HepG2 (cell line): ENCODE measurements at regions not wholly inside any gene's neighbourhood (a gene's known extent, or its start where the extent isn't known, plus 50 kb on each side); places are given as distances from the start of the nearest gene placed in this dataset.

Source experiments
- ATF1 ChIP-seq: IDR thresholded peaks from 2 replicates; pipeline ENCODE4 v1.6.1; 2016; ENCODE audit warnings: mild to moderate bottlenecking, control low read depth
- CBX1 ChIP-seq: IDR thresholded peaks from one replicate; pipeline ENCODE4 v1.6.1; 2016; ENCODE audit warnings: antibody characterized with exemption, low read depth
- GATA4 ChIP-seq: sonication (generic); IDR thresholded peaks from 2 replicates; pipeline ENCODE4 v1.6.1; 2016; ENCODE audit warnings: antibody characterized with exemption, low read depth, borderline replicate concordance
- HMG20B ChIP-seq: conservative IDR thresholded peaks from 2 replicates; pipeline ENCODE4 v1.6.1; 2016; ENCODE audit warnings: missing genetic modification reagents, missing compliant biosample characterization
- IRF2 ChIP-seq: IDR thresholded peaks from 2 replicates; pipeline ENCODE4 v1.6.1; 2018; ENCODE audit warnings: missing genetic modification reagents, missing compliant biosample characterization
- ISX ChIP-seq: sonication (generic); formaldehyde crosslinking; conservative IDR thresholded peaks from 2 replicates; pipeline ENCODE4 v1.5.0; 2020; ENCODE audit warnings: missing genetic modification reagents
- MXD4 ChIP-seq: IDR thresholded peaks from 2 replicates; pipeline ENCODE4 v1.6.1; 2016; ENCODE audit warnings: mild to moderate bottlenecking, missing biosample characterization, missing genetic modification reagents
- PHF5A ChIP-seq: IDR thresholded peaks from one replicate; pipeline ENCODE4 v1.6.1; 2018; ENCODE audit warnings: low read depth, missing genetic modification reagents; ENCODE audit not compliant: unreplicated experiment
- TP53 ChIP-seq: sonication (generic); formaldehyde crosslinking; conservative IDR thresholded peaks from 2 replicates; pipeline ENCODE4 v1.4.0; 2020; ENCODE audit warnings: missing genetic modification reagents
- ZNF331 ChIP-seq: sonication (generic); formaldehyde crosslinking; IDR thresholded peaks from 2 replicates; pipeline ENCODE4 v1.4.0; 2020; ENCODE audit warnings: missing genetic modification reagents
- ZSCAN30 ChIP-seq: sonication (generic); formaldehyde crosslinking; IDR thresholded peaks from 2 replicates; pipeline ENCODE4 v1.5.0; 2020; ENCODE audit warnings: mild to moderate bottlenecking, missing genetic modification reagents
- TF ChIP-seq, protein P1 (sequence below): sonication (generic); formaldehyde crosslinking; conservative IDR thresholded peaks from 2 replicates; pipeline ENCODE4 v1.8.1; 2023; ENCODE audit warnings: missing genetic modification reagents
- TF ChIP-seq, protein P2 (sequence below): IDR thresholded peaks from 2 replicates; pipeline ENCODE4 v1.6.1; 2016; ENCODE audit warnings: mild to moderate bottlenecking
- TF ChIP-seq, protein P3 (sequence below): sonication (generic); formaldehyde crosslinking; IDR thresholded peaks from 2 replicates; pipeline ENCODE4 v1.4.0; 2020; ENCODE audit warnings: missing genetic modification reagents, borderline replicate concordance
- TF ChIP-seq, protein P4 (sequence below): sonication (generic); formaldehyde crosslinking; conservative IDR thresholded peaks from 2 replicates; pipeline ENCODE4 v1.4.0; 2020; ENCODE audit warnings: missing genetic modification reagents
- TF ChIP-seq, protein P5 (sequence below): sonication (generic); formaldehyde crosslinking; IDR thresholded peaks from 2 replicates; pipeline ENCODE4 v1.4.0; 2020; ENCODE audit warnings: missing genetic modification reagents, mild to moderate bottlenecking, borderline replicate concordance
- TF ChIP-seq, protein P6 (sequence below): sonication (generic); formaldehyde crosslinking; IDR thresholded peaks from 2 replicates; pipeline ENCODE4 v1.5.0; 2020; ENCODE audit warnings: missing genetic modification reagents

DNA sequence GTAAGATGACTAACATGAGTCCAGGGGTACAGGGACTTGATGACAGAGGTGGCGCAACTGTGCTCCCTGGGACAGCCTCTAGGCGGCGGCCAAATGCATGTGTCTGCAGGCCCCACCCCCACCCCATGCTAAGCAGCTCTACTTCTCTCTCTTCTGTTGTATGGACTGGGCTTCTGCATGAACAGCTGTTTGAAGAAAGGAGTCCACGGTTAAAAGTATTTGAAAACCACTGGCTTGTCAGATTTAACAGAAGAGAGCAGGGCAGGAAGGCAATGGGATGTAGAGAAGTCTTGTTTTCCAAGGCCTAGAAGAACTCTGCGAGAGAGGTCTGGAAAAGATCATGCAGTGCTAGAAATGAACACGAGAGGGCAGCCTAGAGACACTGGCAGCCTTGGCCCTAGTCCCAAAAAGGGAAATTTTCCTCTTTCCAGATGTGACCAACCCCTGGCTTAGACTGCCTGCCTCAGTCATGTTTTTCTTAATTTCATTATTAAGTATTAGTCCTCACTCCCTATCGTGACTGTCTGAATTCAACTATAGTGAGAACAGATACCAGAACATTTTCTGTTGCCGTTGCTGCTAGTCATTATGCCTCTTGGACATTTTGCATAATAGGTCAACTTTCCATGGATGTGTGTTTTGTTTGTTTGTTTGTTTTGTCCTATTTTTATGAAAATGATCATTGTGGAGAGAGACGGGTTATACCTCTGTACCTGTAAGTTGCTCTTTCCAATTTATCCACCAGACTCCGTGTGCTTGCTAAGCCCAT lies 265.0 kb downstream of the ADGRG6 start (continued):
- TF ChIP-seq, protein P1, sequence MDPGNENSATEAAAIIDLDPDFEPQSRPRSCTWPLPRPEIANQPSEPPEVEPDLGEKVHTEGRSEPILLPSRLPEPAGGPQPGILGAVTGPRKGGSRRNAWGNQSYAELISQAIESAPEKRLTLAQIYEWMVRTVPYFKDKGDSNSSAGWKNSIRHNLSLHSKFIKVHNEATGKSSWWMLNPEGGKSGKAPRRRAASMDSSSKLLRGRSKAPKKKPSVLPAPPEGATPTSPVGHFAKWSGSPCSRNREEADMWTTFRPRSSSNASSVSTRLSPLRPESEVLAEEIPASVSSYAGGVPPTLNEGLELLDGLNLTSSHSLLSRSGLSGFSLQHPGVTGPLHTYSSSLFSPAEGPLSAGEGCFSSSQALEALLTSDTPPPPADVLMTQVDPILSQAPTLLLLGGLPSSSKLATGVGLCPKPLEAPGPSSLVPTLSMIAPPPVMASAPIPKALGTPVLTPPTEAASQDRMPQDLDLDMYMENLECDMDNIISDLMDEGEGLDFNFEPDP: 0 out of 2 replicates have a peak, but pooled peaks have one; percentile 55
- TF ChIP-seq TP53 (CRISPR knock-in tag) (no peak), ZNF331 (CRISPR knock-in tag) (0 out of 2 replicates have a peak, but pooled peaks have one; percentile 37), PHF5A (no peak), MXD4 (CRISPR knock-in tag) (0 out of 2 replicates have a peak, but pooled peaks have one; percentile 25), HMG20B (no peak), CBX1 (no peak), IRF2 (CRISPR knock-in tag) (no peak), ATF1 (CRISPR knock-in tag) (no peak), ZSCAN30 (CRISPR knock-in tag) (no peak), ISX (no peak), GATA4 (no peak)
- TF ChIP-seq, protein P2, sequence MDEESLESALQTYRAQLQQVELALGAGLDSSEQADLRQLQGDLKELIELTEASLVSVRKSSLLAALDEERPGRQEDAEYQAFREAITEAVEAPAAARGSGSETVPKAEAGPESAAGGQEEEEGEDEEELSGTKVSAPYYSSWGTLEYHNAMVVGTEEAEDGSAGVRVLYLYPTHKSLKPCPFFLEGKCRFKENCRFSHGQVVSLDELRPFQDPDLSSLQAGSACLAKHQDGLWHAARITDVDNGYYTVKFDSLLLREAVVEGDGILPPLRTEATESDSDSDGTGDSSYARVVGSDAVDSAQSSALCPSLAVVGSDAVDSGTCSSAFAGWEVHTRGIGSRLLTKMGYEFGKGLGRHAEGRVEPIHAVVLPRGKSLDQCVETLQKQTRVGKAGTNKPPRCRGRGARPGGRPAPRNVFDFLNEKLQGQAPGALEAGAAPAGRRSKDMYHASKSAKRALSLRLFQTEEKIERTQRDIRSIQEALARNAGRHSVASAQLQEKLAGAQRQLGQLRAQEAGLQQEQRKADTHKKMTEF: 0 out of 2 replicates have a peak, but pooled peaks have one; percentile 28
- TF ChIP-seq, protein P3, sequence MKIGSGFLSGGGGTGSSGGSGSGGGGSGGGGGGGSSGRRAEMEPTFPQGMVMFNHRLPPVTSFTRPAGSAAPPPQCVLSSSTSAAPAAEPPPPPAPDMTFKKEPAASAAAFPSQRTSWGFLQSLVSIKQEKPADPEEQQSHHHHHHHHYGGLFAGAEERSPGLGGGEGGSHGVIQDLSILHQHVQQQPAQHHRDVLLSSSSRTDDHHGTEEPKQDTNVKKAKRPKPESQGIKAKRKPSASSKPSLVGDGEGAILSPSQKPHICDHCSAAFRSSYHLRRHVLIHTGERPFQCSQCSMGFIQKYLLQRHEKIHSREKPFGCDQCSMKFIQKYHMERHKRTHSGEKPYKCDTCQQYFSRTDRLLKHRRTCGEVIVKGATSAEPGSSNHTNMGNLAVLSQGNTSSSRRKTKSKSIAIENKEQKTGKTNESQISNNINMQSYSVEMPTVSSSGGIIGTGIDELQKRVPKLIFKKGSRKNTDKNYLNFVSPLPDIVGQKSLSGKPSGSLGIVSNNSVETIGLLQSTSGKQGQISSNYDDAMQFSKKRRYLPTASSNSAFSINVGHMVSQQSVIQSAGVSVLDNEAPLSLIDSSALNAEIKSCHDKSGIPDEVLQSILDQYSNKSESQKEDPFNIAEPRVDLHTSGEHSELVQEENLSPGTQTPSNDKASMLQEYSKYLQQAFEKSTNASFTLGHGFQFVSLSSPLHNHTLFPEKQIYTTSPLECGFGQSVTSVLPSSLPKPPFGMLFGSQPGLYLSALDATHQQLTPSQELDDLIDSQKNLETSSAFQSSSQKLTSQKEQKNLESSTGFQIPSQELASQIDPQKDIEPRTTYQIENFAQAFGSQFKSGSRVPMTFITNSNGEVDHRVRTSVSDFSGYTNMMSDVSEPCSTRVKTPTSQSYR: no peak; the same call in 1 of the 2 replicates
- TF ChIP-seq, protein P4, sequence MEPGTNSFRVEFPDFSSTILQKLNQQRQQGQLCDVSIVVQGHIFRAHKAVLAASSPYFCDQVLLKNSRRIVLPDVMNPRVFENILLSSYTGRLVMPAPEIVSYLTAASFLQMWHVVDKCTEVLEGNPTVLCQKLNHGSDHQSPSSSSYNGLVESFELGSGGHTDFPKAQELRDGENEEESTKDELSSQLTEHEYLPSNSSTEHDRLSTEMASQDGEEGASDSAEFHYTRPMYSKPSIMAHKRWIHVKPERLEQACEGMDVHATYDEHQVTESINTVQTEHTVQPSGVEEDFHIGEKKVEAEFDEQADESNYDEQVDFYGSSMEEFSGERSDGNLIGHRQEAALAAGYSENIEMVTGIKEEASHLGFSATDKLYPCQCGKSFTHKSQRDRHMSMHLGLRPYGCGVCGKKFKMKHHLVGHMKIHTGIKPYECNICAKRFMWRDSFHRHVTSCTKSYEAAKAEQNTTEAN (CRISPR knock-in tag): no peak
- TF ChIP-seq, protein P5, sequence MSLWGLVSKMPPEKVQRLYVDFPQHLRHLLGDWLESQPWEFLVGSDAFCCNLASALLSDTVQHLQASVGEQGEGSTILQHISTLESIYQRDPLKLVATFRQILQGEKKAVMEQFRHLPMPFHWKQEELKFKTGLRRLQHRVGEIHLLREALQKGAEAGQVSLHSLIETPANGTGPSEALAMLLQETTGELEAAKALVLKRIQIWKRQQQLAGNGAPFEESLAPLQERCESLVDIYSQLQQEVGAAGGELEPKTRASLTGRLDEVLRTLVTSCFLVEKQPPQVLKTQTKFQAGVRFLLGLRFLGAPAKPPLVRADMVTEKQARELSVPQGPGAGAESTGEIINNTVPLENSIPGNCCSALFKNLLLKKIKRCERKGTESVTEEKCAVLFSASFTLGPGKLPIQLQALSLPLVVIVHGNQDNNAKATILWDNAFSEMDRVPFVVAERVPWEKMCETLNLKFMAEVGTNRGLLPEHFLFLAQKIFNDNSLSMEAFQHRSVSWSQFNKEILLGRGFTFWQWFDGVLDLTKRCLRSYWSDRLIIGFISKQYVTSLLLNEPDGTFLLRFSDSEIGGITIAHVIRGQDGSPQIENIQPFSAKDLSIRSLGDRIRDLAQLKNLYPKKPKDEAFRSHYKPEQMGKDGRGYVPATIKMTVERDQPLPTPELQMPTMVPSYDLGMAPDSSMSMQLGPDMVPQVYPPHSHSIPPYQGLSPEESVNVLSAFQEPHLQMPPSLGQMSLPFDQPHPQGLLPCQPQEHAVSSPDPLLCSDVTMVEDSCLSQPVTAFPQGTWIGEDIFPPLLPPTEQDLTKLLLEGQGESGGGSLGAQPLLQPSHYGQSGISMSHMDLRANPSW (CRISPR knock-in tag): no peak
- TF ChIP-seq, protein P6, sequence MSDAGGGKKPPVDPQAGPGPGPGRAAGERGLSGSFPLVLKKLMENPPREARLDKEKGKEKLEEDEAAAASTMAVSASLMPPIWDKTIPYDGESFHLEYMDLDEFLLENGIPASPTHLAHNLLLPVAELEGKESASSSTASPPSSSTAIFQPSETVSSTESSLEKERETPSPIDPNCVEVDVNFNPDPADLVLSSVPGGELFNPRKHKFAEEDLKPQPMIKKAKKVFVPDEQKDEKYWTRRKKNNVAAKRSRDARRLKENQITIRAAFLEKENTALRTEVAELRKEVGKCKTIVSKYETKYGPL (CRISPR knock-in tag): no peak
